GM23248 (cell line): ENCODE measurements at regions not wholly inside any gene's neighbourhood (a gene's known extent, or its start where the extent isn't known, plus 50 kb on each side); places are given as distances from the start of the nearest gene placed in this dataset.

Source experiments
- DNase-seq: peaks from one replicate; pipeline ENCODE4 v3.0.0-alpha.2; 2015
- H2AFZ ChIP-seq: fragments of 200-600 bp; sonication (generic); 2 replicates; pipeline ENCODE4 v1.6.1; 2016; ENCODE audit warnings: antibody characterized with exemption
- H3F3A ChIP-seq: fragments of 200-600 bp; sonication (generic); 2 replicates; pipeline ENCODE4 v1.6.1; 2016; ENCODE audit warnings: mild to moderate bottlenecking, antibody characterized with exemption, mixed run types; ENCODE audit not compliant: insufficient read depth
- H3K27ac ChIP-seq: fragments of 200-600 bp; sonication (generic); 2 replicates; pipeline ENCODE4 v1.5.1; 2016; ENCODE audit warnings: mild to moderate bottlenecking
- H3K27me3 ChIP-seq: fragments of 200-600 bp; sonication (generic); replicated peaks from 2 replicates; pipeline ENCODE4 v1.6.1; 2016; ENCODE audit warnings: mild to moderate bottlenecking; ENCODE audit not compliant: insufficient read depth
- H3K36me3 ChIP-seq: fragments of 200-600 bp; sonication (generic); 2 replicates; pipeline ENCODE4 v1.6.1; 2016; ENCODE audit warnings: low read depth, mild to moderate bottlenecking
- H3K4me1 ChIP-seq: fragments of 200-600 bp; sonication (generic); 2 replicates; pipeline ENCODE4 v1.6.1; 2016; ENCODE audit warnings: mild to moderate bottlenecking; ENCODE audit not compliant: insufficient read depth
- H3K4me2 ChIP-seq: fragments of 200-600 bp; sonication (generic); one replicate; pipeline ENCODE4 v1.6.1; 2016; ENCODE audit warnings: mild to moderate bottlenecking; ENCODE audit not compliant: unreplicated experiment
- H3K4me3 ChIP-seq: fragments of 200-600 bp; sonication (generic); 2 replicates; pipeline ENCODE4 v1.5.1; 2016; ENCODE audit warnings: mild to moderate bottlenecking
- H3K79me2 ChIP-seq: fragments of 200-600 bp; sonication (generic); 2 replicates; pipeline ENCODE4 v1.6.1; 2016; ENCODE audit warnings: mild to moderate bottlenecking; ENCODE audit not compliant: insufficient read depth
- H3K9ac ChIP-seq: fragments of 200-600 bp; sonication (generic); 2 replicates; pipeline ENCODE4 v1.6.1; 2016; ENCODE audit warnings: mild to moderate bottlenecking
- H3K9me2 ChIP-seq: fragments of 200-600 bp; sonication (generic); 2 replicates; pipeline ENCODE4 v1.6.1; 2016; ENCODE audit warnings: mixed run types, mild to moderate bottlenecking, moderate library complexity; ENCODE audit not compliant: insufficient read depth
- H3K9me3 ChIP-seq: fragments of 200-600 bp; sonication (generic); one replicate; pipeline ENCODE4 v1.6.1; 2017; ENCODE audit warnings: low read depth
- H4K20me1 ChIP-seq: fragments of 200-600 bp; sonication (generic); 2 replicates; pipeline ENCODE4 v1.6.0; 2016; ENCODE audit not compliant: insufficient read depth
- EZH2 ChIP-seq: fragments of 200-600 bp; sonication (generic); IDR thresholded peaks from 2 replicates; pipeline ENCODE4 v1.6.1; 2018; ENCODE audit warnings: antibody characterized with exemption, mild to moderate bottlenecking; ENCODE audit not compliant: insufficient read depth, poor library complexity, severe bottlenecking
- EZH2phosphoT487 ChIP-seq: fragments of 200-600 bp; sonication (generic); IDR thresholded peaks from 2 replicates; pipeline ENCODE4 v1.6.1; 2018; ENCODE audit warnings: antibody characterized with exemption, moderate library complexity, mild to moderate bottlenecking, low read depth; ENCODE audit not compliant: insufficient read depth
- WGBS, 2 experiments: methylation state at CpG; one replicate each; pipeline ENCODE4 v1.1.6; 2015 to 2017; ENCODE audit warnings: low lambda C conversion rate in 2 of 2, low coverage in 1 of 2; ENCODE audit errors: missing lambda C conversion rate in 2 of 2; 5-methylcytosine and 5-hydroxymethylcytosine counted together
- in situ Hi-C: fragments of 300-500 bp; cut with MboI; formaldehyde crosslinking; loops from 2 replicates; pipeline ENCODE4 v1.15.0; 2020

- Histone ChIP-seq H3K4me3 (no peak overlapping the region), H3K27me3 (peaks cover 4% of the 10 kb centered on the region), H3K4me2 (no peak overlapping the region), H3F3A (no peaks in the 10 kb centered on the region), H3K79me2 (no peaks in the 10 kb centered on the region), H4K20me1 (no peaks in the 10 kb centered on the region), H3K36me3 (no peaks in the 10 kb centered on the region), H3K9ac (no peak overlapping the region), H2AFZ (no peak overlapping the region), H3K4me1 (no peaks in the 10 kb centered on the region), H3K27ac (no peak overlapping the region), H3K9me3 (no peaks in the 10 kb centered on the region), H3K9me2 (no peaks in the 10 kb centered on the region)
- WGBS, 2 experiments, result 2 to 5% methylated on average over 4 of the region's 4 CpGs
- in situ Hi-C loops, result no loop called here
- TF ChIP-seq EZH2, result no peak
- TF ChIP-seq EZH2phosphoT487, result no peak
- DNase-seq, result no peak
Observed at GRCh38 chr1:36667836-36668235, 185.1 kb upstream of the CSF3R start.

DNA sequence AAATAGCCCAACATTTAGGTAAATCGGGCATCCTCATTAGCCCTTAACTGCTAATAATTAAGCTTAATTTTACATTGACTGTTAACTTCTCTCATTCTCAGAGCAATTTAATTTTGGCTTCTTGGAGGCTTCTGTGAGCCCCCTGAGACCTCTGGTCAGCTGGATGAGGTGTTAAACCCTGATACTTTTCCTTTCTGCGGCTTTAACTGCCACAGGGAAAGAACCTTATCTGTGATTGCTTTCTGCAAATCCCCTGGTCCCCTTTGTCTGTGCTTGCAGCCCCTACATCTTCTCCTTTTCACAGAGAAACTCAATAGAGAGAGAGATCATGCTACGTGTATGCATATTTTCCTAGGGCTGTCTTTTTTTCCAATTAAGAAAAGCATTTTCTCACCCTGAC lies 184.5 kb upstream of the CSF3R start:
- 26 to 32% methylated on average over 3 of the region's 3 CpGs for WGBS, 2 experiments
- in situ Hi-C loops, result no loop called here

GRCh38 chr1:36665478-36666080 lies 182.9 kb upstream of the CSF3R start:
- in situ Hi-C loops, result no loop called here
- TF ChIP-seq EZH2 (no peak), EZH2phosphoT487 (no peak)
- no peak for DNase-seq
- no peaks in the 10 kb centered on the region for H3K9me2 ChIP-seq
- H3K79me2 ChIP-seq, result no peaks in the 10 kb centered on the region
- no peaks in the 10 kb centered on the region for H3F3A ChIP-seq
- H3K9me3 ChIP-seq, result no peaks in the 10 kb centered on the region
- H3K27me3 ChIP-seq, result peaks cover 4% of the 10 kb centered on the region
- no peaks in the 10 kb centered on the region for H3K4me1 ChIP-seq
- WGBS, 2 experiments, result 33 to 41% methylated on average over 9 of the region's 9 CpGs
- no peak overlapping the region for H3K9ac ChIP-seq
- no peak overlapping the region for H3K27ac ChIP-seq
- H4K20me1 ChIP-seq, result no peaks in the 10 kb centered on the region
- no peaks in the 10 kb centered on the region for H3K36me3 ChIP-seq
- H3K4me3 ChIP-seq, result no peak overlapping the region
- H3K4me2 ChIP-seq, result no peak overlapping the region
- no peak overlapping the region for H2AFZ ChIP-seq

More for the DNA sequence above, 184.5 kb upstream of the CSF3R start:
- peaks cover 4% of the 10 kb centered on the region for H3K27me3 ChIP-seq
- H3K79me2 ChIP-seq, result no peaks in the 10 kb centered on the region
- H3K4me3 ChIP-seq, result no peak overlapping the region
- no peaks in the 10 kb centered on the region for H3K9me2 ChIP-seq
- no peak overlapping the region for H3K4me2 ChIP-seq
- no peak overlapping the region for H3K27ac ChIP-seq
- H3K4me1 ChIP-seq, result no peaks in the 10 kb centered on the region
- H3K9ac ChIP-seq, result no peak overlapping the region
- no peak for DNase-seq
- no peaks in the 10 kb centered on the region for H3K9me3 ChIP-seq
- H2AFZ ChIP-seq, result no peak overlapping the region
- H3F3A ChIP-seq, result no peaks in the 10 kb centered on the region
- H4K20me1 ChIP-seq, result no peaks in the 10 kb centered on the region
- H3K36me3 ChIP-seq, result no peaks in the 10 kb centered on the region
- TF ChIP-seq EZH2, result no peak
- no peak for TF ChIP-seq EZH2phosphoT487

GRCh38 chr1:36664571-36665287 lies 182.0 kb upstream of the CSF3R start:
- peaks cover 4% of the 10 kb centered on the region; the same call in 1 of the 2 replicates for H3K27me3 ChIP-seq
- H3K9me2 ChIP-seq, result no peaks in the 10 kb centered on the region
- WGBS, 2 experiments, result 24 to 35% methylated on average over 11 of the region's 11 CpGs
- H3K4me2 ChIP-seq, result no peak overlapping the region
- no peak for DNase-seq
- H2AFZ ChIP-seq, result no peak overlapping the region
- no peaks in the 10 kb centered on the region for H3K79me2 ChIP-seq
- no peak for TF ChIP-seq EZH2phosphoT487
- no peaks in the 10 kb centered on the region for H3K9me3 ChIP-seq
- H3K9ac ChIP-seq, result no peak overlapping the region
- no peaks in the 10 kb centered on the region for H3K36me3 ChIP-seq
- H3K4me3 ChIP-seq, result no peak overlapping the region
- in situ Hi-C loops, result no loop called here
- no peak overlapping the region for H3K27ac ChIP-seq
- H3K4me1 ChIP-seq, result no peaks in the 10 kb centered on the region
- H4K20me1 ChIP-seq, result no peaks in the 10 kb centered on the region
- no peaks in the 10 kb centered on the region for H3F3A ChIP-seq
